ENCODE measurements at regions not wholly inside any gene's neighbourhood (a gene's known extent, or its start where the extent isn't known, plus 50 kb on each side); places are given as distances from the start of the nearest gene placed in this dataset.
A peak's percentile ranks its signal among the peaks of the same experiment; 100 is the strongest.
"Not testable (repeated sequence)": the region's sequence is repeated elsewhere in the genome, so short reads cannot be mapped to it uniquely, and the experiment has no call there.

DNA sequence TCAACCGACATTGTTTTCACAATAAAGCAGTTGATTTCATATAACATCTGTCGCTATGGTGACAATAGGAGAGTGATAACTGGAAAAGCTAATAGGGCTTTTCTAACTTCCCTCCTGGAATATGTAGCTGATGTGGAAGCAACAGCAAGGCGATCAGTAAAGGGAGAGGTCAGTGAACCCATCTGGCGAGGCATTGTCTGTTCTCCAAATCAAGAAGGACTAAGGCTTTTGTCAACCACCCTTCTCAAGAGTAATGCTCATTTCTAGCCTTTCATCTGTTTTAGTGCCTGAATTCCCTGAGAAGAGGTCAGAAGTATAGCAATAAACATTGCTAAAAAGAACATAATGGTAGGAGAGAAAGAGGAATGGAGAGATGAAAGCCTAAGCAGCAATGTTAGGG lies 201.3 kb downstream of the AKAP7 start:
- no peak for DNase-seq

DNA sequence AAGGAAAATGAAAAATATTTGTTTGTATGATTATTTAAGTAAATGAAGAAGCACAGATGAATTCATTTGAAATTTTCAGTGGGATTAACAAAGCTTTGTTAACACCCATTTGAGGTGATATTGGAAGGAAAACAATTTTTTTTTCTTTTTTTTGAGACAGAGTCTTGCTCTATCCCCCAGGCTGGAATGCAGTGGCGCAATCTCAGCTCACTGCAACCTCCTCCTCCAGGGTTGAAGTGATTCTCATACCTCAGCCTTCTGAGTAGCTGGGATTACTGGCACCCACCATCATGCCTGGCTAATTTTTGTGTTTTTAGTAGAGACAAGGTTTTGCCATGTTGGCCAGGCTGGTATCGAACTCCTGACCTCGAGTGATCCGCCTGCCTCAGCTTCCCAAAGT lies 211.6 kb downstream of the AKAP7 start:
- DNase-seq, result not testable (repeated sequence)

DNA sequence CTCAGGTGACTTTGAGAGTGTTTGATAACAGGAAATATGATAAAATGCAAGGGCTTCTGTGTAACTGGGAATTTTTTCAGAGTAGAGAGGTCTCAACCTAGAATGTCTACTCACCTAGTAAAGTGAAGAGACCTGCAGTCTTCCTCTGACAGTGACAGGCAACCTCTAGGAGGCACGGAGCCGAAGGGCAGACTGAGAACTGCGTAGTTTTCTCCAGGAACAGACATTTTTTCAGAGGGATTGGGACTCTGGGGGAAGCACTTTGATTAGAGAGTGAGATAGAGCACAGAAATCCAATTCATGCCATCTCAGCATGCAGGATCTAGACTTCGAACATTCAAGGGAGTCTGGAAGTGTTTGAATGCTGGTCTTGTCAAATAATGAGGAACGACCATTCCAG lies 213.3 kb downstream of the AKAP7 start:
- no peak for DNase-seq

DNA sequence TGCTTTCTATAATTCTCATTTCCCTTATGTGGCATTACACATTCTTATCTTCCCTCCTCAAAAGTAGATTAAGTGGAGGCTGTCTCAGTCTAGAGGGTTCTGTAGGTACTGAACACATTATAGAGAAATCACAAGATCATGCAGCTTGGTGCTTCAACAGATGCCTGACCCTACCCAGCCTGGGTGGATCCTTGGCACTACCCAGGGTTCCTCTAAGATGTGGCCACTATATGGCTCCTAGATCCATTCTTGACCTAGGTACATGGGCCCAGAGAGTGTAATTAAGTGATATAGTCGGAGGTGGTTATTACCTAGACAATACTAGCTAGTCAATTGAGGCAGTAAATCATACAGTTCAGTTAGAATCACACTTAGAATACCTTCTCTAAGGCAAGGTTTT lies 213.9 kb downstream of the AKAP7 start:
- no peak for DNase-seq

DNA sequence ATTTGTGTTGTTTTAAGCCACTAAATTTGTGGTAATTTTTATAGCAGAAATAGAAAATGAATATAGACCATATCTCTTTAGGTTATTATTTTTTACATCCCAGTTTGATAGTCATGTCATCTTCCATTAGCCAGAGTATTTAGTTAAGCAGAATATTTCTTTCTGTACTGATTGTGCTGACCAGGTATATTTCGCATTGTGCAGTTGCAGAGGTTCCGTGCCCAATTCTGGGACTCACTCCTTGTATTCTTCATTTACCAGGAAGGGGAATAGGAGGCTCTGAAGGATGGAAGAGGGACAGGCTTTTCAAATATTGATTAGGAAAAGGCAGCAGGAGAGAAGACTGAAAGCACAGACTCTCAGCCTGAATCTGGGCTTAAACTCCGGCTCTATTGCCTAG lies 217.8 kb downstream of the AKAP7 start:
- no peak for DNase-seq

DNA sequence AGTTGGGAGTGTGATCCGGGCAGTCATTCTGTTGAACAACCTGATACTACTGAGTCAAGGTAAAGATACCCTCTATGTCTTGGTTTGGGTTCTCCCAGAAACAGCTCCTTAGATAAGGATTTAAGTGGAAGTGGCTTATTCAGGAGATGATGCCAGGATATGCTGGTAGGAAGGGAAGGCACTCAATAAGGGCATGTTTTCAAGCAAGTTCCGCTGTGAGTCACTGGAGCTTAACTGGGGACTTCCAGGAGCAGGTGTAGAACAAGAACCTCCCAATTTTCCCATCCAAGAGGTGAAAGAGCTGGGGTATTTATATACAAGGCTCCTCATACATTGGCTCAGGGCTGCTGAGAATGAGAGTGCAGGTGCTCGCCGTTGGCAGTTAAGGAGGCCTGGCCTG lies 218.6 kb downstream of the AKAP7 start:
- DNase-seq, result no peak

DNA sequence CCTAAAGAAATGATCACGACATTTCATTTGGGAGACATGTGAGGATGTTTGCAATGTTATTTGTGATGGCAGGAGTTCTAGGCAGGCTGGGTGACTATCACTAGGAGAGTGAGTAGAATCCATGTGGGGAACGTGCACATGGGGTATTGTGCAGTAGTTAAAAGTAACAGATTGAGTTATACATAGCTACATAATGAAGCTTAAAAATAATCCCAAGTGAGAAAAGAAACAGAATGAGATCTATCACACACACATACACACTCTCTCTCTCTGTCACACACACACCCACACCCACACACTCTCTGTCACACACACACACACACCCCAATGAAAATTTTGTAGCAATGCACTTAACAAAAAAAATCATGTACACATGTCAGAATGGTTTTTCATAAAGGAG lies 218.7 kb upstream of the ARG1 start:
- DNase-seq, result no peak

DNA sequence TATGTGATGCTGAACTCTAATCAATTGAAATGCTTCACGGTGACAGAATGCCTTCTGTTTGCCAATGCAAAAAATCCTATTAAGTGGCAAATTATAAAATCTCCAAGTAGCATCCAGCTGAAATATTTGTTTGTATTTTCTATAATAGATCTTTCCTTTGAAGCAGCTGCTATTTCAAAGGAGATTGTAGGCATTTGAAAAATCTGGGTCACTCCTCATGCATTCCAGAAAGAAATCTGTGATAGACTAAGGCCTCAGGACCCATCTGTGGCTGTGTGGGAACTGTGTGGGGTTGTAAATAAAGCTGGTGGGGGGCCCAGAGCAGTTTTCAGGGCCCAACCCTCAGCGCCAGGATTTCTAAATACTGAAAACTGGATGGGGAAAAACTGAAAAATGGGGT lies 216.9 kb upstream of the ARG1 start:
- DNase-seq, result no peak

DNA sequence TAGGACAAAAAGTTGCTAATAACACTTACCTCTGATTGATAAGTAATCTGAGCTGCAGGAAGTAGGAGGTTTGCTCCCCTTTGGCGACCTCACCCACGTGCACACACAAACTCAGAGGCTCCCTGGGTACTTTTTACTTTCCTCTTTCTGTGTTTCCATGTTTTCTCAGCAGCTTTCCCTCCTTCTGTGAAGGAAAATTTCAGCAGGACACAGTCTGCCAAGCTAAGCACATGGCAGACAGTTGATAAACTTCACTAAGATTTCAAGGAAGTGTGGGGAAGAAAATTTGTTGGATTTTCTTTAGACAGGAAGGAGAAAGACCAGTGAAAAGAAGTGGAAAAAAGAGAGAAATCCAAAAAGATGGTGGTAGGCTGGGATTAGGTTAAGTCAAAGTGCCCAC lies 215.5 kb upstream of the ARG1 start:
- DNase-seq, result no peak

DNA sequence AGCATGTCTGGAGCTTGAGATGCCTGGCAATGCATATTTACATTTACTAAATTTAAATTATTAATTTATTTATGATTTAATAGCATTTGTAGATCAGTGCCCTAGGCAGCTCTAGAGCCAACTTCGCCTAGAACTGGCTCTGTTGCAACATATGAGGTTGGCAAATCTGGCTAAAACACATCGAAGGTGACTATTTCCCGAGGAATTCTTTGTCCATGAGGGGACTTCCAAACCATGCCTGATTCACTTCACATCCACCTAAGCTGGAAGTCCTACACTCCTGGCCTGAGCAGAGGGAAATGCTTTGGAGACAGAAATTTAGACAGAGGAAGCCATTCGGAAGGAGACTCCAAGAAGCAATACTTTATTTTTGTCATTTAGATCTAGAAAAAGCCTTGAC lies 211.0 kb upstream of the ARG1 start:
- no peak for DNase-seq

DNA sequence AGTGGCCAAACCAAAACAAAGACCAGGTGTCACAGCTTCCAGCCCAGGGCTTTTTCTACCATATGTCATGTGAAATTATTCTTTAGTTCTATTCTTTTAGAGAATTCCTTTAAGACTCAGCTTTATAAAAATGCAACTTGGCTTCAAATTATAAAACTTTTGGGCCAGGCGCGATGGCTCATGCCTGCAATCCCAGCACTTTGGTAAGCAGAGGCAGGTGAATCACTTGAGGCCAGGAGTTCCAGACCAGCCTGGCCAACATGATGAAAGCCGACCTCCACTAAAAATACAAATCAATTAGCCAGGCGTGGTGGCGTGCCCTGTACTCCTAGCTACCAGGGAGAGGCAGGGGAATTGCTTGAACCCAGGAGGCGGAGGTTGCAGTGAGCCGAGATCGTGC lies 210.3 kb upstream of the ARG1 start:
- DNase-seq, result no peak

DNA sequence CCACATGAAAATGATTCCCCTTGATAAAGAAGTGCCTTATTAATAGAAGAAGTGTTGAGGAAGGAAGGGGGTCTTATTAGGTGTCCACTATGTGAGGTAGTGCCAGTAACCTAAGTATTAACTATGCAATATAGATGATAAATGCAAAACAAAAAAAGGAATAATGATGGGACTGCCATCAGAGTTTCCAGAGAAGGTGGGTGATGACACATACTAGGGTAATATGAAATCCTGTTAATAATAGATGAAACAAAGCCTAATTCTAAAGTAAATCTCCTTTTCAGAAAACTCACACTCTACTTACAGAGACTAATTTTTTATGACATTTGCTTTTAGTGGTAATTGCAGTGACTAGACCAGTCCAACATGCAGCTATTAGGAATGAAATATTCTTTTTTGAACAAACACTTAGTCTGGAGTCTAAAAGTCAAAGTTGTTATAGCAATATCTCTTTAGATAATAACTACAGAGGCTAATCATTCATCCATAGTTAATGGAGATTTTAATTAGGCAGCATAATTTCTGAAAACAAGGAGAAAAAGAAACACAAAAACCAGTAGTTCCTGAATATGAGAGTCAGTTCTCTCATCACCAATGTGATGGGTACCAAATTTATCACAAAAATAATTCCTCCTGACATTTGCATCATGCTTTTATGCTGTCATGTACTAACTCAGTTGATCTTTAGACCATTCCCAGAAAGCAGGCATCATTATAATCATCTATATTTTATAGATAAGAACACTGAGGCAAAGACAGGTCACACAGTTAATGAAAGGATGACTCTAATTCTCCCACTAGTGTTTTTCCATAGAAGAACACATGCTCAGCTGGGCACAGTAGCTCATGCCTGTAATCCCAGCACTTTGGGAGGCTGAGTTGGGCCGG lies 208.8 kb upstream of the ARG1 start:
- no peak for DNase-seq

DNA sequence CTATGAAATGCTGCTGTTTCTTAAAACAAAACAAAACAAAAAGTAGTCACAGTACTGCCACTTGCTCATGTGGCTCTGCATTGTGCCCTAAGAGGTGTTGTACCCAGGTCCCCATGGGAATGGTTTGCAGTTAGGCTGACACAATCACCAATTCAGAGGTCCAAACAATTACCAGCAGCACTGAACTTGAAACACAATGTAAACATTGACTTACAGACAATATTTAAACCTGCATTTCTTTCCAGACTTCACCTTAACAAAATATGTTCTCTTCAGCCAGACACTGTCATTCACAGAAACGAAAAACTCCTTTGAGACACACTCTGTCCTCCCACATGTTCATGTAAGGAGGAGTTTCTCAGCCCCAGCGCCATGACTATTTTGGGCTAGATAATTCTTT lies 206.8 kb upstream of the ARG1 start:
- DNase-seq, result no peak

DNA sequence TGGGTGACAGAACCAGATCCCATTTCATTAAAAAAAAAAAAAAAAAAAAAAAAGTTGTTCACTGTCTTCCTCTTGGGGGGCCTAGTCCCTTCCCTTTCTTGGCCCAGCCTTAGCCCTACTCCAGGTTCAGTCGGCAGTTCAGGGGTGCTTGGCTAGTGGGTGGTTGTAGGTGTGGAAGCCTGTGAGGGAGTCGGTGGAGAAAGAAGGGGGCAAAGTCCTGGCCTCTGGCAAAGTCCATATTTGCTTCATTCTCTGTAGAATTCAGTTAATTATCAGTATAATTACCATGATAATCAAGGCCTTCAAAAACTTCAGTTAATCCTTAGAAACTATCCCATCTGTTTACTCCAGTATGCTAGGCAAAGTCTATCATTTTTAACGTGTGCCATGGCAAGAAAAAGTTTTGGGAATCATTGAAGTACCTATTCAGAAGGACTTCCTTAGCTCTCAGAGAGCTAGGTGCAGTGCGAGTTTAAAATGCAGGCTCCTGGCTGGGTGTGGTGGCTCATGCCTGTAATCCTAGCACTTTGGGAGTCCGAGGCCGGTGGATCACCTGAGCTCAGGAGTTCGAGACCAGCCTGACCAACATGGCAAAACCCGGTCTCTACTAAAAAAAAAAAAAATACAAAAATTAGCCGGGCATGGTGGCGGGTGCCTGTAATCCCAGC lies 205.7 kb upstream of the ARG1 start:
- DNase-seq, result no peak

DNA sequence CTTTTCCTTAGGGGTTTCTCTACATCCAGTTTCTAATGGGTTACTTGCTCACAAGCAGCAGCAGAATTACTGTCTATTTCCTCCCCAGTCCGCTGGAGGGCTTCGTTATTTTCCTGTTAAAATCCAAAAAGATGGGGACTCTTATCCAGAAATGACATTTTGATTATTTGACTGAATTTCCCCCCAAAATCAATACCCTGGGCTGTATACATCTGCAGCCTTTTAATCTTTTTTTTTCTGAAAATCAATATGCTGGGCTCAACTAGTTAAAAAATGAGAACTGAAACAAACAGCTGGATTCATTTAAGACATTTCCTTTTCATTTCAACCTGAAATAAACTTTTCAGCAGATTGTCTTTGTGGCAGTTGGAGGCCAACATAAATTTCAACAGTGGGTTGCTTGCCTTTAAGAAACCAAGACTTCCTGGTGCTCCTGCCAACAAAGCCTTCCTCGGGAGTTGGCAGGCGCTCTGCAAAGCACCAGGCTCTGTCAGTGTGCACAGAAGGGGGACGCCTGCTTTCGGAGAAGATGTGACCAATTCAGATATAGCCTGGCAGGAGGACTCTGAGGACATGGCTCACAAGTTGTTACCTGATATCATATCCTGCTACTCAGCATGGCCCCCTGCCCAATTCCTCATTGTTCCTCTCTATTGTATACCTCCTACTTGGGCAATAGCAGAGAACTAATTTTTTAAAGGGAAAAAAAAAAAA lies 204.7 kb upstream of the ARG1 start:
- DNase-seq, result peak; percentile 61

DNA sequence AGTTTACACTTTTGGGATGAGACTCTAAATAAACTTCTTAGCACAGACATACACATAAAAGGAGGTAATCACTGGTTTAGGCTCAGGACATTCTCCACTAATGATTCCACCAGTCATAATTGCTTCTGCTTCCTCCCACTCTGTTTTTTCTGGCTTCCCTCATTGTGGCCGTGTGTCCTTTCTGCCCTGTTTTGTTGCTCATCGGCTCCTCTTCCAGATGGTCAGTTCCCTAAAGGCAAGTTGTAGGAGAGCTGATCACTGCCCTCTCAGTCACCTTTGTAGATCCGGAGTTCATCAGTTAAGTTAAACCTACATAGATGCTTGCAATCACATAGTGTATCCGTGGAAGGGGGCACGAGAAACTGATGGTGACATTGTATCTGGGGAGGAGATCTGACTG lies 200.5 kb upstream of the ARG1 start:
- no peak for DNase-seq

DNA sequence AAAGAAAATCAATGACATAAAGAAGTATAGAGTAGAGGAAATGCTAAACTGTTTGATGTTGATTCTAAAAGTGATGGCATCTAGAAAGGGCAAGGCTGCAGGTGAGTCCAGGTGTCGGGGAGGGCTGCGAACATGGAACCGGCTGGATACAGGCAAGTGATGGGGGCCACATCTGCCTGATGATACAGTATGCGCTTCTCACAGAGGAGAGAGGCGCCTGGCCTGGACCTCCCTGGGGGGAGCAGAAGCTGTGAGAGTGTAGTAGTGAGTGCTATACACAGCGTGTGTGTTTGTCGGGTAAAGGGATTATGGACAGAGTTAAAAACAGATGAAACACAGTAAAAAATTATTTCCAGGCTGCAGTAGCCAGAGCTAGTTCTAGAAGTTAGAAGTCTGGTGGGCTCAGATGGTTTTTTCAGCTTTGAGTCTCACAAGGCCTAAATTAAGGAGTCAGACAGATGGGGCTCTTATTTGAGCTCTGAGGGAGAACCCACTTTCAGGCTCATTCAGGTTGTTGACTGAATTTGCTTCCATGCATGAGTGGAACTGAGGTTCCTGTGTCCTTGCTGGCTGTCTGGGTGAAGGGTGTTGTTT lies 195.8 kb upstream of the ARG1 start:
- no peak for DNase-seq

DNA sequence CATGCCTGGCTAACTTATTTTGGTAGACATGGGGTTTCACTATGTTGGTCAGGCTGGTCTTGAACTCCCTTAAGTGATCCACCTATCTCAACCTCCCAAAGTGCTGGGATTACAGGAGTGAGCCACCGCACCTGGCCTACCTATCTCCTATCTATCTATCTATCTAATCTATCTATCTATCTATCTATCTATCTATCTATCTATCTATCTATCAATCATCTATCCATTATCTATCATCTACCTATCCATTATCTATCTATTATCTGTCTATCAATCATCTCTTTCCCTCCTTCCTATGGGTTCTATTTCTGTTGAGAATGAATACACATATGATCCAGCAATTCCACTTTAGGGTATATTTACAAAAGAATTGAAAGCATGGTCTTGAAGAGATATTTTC lies 194.2 kb upstream of the ARG1 start:
- DNase-seq, result no peak

DNA sequence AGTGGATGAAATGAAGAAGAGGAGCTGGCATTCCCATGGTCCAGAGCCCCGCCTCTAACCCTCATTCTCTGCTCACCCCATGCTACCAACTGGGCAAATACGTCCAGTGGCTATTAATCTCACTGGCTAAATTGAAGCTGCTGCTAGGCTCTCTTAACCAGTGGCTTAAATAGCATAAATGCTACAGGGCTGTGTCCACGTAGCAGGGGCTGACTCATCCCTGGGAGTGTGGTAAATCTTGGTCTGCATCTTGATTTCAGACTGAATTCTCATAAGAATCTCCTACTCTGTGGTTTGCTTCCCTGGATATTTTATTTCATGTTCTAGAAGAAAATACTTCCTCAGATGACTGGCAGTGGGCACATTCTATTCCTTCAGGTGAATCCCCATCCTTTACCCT lies 193.1 kb upstream of the ARG1 start:
- DNase-seq, result no peak

DNA sequence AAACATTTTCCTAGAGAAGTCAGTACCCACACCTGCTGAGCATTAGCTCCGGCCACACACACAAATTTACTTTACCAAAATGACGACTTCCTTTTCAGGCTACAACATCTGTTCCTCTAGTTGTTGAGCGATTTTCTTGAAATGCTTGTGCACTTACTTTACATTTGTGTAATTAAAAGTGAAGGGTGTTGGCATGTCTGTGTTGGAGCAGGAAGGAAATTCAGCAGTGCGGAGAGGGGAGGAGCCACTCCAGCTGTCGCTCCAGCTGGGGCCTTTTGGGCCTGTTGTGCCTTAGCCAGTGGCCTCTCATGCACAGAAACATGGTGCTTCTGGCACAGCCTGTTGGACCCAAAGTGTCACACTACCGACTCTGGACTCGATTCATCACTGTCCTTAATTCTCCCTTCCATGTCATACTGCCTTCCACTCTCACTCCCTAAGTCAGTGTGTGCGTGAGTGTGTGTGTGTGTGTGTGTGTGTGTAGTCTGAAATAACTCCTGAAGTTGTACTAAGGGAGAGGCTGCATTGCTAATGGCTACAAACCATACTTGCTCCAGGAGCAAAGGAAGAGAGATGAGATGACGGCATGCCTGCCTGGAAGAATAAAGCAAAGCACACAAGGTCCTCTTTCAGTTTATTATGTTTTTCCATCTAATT lies 191.8 kb upstream of the ARG1 start:
- DNase-seq, result no peak

DNA sequence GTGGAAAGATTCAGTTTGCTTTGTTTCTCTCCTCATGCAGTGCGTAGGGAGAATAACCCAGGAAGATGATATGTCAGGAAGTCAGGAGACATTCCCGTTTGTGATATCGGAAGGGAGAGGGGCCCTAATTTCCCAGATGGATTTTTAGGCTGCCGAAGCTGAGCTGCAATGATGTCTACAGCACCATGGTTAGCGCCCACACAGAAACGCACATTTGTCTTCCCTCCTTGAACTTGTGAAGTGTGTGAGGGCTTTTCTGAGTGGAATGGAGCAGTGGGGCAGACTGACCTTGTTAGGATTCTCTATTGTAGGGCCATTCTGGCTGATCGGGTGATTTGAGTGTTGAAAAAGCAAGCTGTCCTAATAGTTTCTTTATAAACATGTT lies 191.3 kb upstream of the ARG1 start:
- DNase-seq, result no peak

DNA sequence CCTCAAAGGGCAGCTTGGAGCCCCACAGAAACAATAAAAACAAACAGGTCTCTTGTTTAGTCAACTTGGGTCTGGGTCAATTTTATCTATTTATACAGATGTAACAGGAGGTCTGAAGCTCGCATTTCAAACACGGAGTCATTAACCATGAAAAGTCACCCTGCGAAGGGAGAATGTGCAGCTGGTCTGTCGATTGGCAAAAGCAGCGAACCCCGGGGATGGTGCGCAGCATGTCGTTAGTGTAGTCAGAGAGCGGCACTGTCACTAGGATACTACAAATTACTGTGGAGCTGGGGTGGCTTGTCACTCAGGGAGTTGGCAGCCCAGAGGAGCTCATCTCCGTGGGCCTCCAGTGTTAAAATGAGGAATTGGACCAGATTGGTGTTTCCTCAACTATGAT lies 190.4 kb upstream of the ARG1 start:
- DNase-seq, result no peak
